ENCODE measurements at regions not wholly inside any gene's neighbourhood (a gene's known extent, or its start where the extent isn't known, plus 50 kb on each side); places are given as distances from the start of the nearest gene placed in this dataset.

- no peak for TF ChIP-seq EP300 (IDR thresholded peaks at IDR 0.05)
- TF ChIP-seq CTCF (IDR thresholded peaks at IDR 0.05) = no peak
- no peak for TF ChIP-seq POLR2A (IDR thresholded peaks at IDR 0.05)
Observed at GRCh38 chrX:131831185-131831520, 191.9 kb upstream of the STK26 start.
